ENCODE measurements at regions not wholly inside any gene's neighbourhood (a gene's known extent, or its start where the extent isn't known, plus 50 kb on each side); places are given as distances from the start of the nearest gene placed in this dataset.
A peak's percentile ranks its signal among the peaks of the same experiment; 100 is the strongest.
"Not testable (repeated sequence)": the region's sequence is repeated elsewhere in the genome, so short reads cannot be mapped to it uniquely, and the experiment has no call there.

GRCh38 chr6:166802401-166802800 is 153.9 kb downstream of the RNASET2 start:
- DNase-seq, result no peak

GRCh38 chr6:166800137-166800536 is 156.2 kb downstream of the RNASET2 start:
- DNase-seq, result no peak

- no peak for DNase-seq
Observed at GRCh38 chr6:166798652-166799051, 157.7 kb downstream of the RNASET2 start.

- no peak for DNase-seq
Observed at GRCh38 chr6:166796610-166797009, 159.7 kb downstream of the RNASET2 start.

- no peak for DNase-seq
Observed at GRCh38 chr6:166795879-166796278, 160.5 kb downstream of the RNASET2 start.

GRCh38 chr6:166790808-166791207 is 163.8 kb upstream of the RPS6KA2 start:
- not testable (repeated sequence) for DNase-seq

GRCh38 chr6:166788846-166789529 is 161.9 kb upstream of the RPS6KA2 start:
- DNase-seq, result not testable (repeated sequence)

GRCh38 chr6:166786704-166787293 is 159.7 kb upstream of the RPS6KA2 start:
- DNase-seq, result no peak

- no peak for DNase-seq
Observed at GRCh38 chr6:166785131-166785530, 158.1 kb upstream of the RPS6KA2 start.

- DNase-seq, result no peak
Observed at GRCh38 chr6:166784691-166785090, 157.6 kb upstream of the RPS6KA2 start.

- DNase-seq, result no peak
Observed at GRCh38 chr6:166782520-166782919, 155.5 kb upstream of the RPS6KA2 start.

GRCh38 chr6:166781331-166781730 is 154.3 kb upstream of the RPS6KA2 start:
- no peak for DNase-seq

GRCh38 chr6:166779963-166780683 is 153.1 kb upstream of the RPS6KA2 start:
- DNase-seq, result no peak

GRCh38 chr6:166779381-166779780 is 152.3 kb upstream of the RPS6KA2 start:
- DNase-seq, result no peak

- DNase-seq, result no peak
Observed at GRCh38 chr6:166778776-166779175, 151.7 kb upstream of the RPS6KA2 start.

GRCh38 chr6:166778046-166778445 is 151.0 kb upstream of the RPS6KA2 start:
- DNase-seq, result no peak

- no peak for DNase-seq
Observed at GRCh38 chr6:166777096-166777630, 150.1 kb upstream of the RPS6KA2 start.

- DNase-seq, result no peak
Observed at GRCh38 chr6:166776571-166776970, 149.5 kb upstream of the RPS6KA2 start.

GRCh38 chr6:166775923-166776220 is 148.8 kb upstream of the RPS6KA2 start:
- no peak for DNase-seq

- DNase-seq, result peak in 3 of 4 experiments; percentile 23 to 29 (median 25)
Observed at GRCh38 chr6:166775180-166775922, 148.3 kb upstream of the RPS6KA2 start.

GRCh38 chr6:166774770-166775169 is 147.7 kb upstream of the RPS6KA2 start:
- no peak for DNase-seq

- no peak for DNase-seq
Observed at GRCh38 chr6:166774292-166774691, 147.2 kb upstream of the RPS6KA2 start.

GRCh38 chr6:166772518-166772917 is 145.5 kb upstream of the RPS6KA2 start:
- no peak for DNase-seq
